IPS-20b (cell line): ENCODE measurements at regions not wholly inside any gene's neighbourhood (a gene's known extent, or its start where the extent isn't known, plus 50 kb on each side); places are given as distances from the start of the nearest gene placed in this dataset.
A peak's percentile ranks its signal among the peaks of the same experiment; 100 is the strongest.

Experiments used
- H3K27ac ChIP-seq: one replicate; pipeline ENCODE4 v1.5.1; 2013; ENCODE audit warnings: low read length
- H3K27me3 ChIP-seq: 2 replicates; pipeline ENCODE4 v1.6.1; 2013; ENCODE audit warnings: mild to moderate bottlenecking, low read length, inconsistent platforms; ENCODE audit not compliant: insufficient read depth
- H3K36me3 ChIP-seq: 2 replicates; pipeline ENCODE4 v1.6.1; 2013; ENCODE audit warnings: low read depth, mild to moderate bottlenecking, inconsistent platforms, low read length, moderate library complexity; ENCODE audit not compliant: insufficient read depth
- H3K4me1 ChIP-seq: 2 replicates; pipeline ENCODE4 v1.6.1; 2013; ENCODE audit warnings: mild to moderate bottlenecking, control low read depth, inconsistent platforms, low read length, moderate library complexity; ENCODE audit not compliant: insufficient read depth
- H3K4me3 ChIP-seq: 2 replicates; pipeline ENCODE4 v1.5.1; 2013; ENCODE audit warnings: mild to moderate bottlenecking, low read length, inconsistent platforms
- H3K9ac ChIP-seq: 2 replicates; pipeline ENCODE4 v1.6.1; 2013; ENCODE audit warnings: low read depth, mild to moderate bottlenecking, inconsistent platforms, low read length, moderate library complexity
- H3K9me3 ChIP-seq: 2 replicates; pipeline ENCODE4 v1.6.1; 2013; ENCODE audit warnings: mild to moderate bottlenecking, low read depth, low read length, inconsistent platforms; ENCODE audit not compliant: insufficient read depth

DNA sequence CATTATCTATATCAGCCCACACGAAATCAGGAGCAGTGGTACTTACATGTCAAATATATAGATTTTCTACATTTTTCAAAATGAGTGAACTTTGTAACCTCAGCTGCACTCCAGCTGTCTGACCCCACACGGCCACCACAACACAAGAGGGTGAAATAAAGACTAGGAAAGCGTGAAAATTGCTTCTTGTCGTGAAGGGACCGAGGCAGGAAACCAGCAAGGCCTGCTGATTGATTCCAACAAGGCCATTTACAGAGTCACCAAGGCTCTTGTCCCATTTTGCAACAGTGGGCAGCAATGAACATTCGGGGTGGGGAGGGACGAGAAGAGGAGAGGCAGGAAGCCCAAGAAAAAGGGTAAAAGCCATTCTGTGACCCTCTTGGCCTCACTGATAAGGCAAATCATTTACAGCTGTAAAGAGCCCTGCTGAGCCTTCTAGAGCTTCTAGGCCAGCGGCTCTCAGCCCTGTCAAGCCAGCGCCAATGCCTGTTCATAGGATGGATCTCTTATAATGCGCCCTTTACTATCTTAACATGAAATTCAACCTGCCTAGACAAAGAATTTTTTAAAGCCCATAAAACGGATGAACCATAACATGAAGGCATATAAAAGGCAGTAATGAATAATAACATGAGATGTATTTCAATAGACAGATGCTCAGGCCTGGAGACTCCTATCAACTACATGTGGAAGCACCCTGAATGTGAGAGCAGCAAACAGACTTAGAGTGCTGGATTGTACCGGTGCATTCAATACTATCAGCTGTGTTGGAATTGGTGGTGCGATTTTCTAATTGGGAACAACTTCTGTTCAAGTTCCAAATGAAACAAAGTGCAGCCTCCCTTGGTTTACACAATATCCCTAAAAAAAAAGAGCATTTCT lies 269.0 kb downstream of the CDCA7 start:
- no peak overlapping the region for H3K27ac ChIP-seq
- peaks cover 8% of the 10 kb centered on the region; the same call in 1 of the 2 replicates for H3K4me1 ChIP-seq
- H3K27me3 ChIP-seq: no peaks in the 10 kb centered on the region
- H3K36me3 ChIP-seq: no peaks in the 10 kb centered on the region
- no peak overlapping the region for H3K9ac ChIP-seq
- 0 out of 2 replicates have a peak overlapping the region, but pooled peaks have one; percentile 3 for H3K4me3 ChIP-seq
- H3K9me3 ChIP-seq: no peaks in the 10 kb centered on the region

DNA sequence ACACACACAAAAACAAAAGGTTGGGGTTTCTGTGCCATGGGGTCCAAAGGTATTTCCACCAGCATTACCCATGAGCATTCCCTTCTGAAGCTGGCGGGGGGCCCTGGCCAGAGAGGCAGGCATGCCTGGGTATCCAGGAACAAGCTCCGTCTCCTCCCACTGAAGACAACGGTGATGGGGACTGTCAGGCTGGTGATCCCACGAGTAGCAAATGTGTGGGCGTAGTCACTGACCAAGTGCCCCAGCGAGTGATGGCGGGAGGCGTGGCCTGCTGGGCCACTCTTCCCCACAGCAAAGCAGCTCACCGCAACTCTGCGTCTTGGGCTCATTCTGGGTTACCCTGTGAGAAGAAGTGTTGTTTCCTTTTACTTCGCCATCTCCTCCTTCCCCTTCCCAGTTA lies 270.6 kb downstream of the CDCA7 start:
- Histone ChIP-seq H3K9me3 (no peaks in the 10 kb centered on the region), H3K9ac (no peak overlapping the region), H3K27me3 (no peaks in the 10 kb centered on the region), H3K36me3 (no peaks in the 10 kb centered on the region), H3K4me1 (peaks cover 8% of the 10 kb centered on the region; the same call in 1 of the 2 replicates), H3K27ac (no peak overlapping the region), H3K4me3 (no peak overlapping the region)

DNA sequence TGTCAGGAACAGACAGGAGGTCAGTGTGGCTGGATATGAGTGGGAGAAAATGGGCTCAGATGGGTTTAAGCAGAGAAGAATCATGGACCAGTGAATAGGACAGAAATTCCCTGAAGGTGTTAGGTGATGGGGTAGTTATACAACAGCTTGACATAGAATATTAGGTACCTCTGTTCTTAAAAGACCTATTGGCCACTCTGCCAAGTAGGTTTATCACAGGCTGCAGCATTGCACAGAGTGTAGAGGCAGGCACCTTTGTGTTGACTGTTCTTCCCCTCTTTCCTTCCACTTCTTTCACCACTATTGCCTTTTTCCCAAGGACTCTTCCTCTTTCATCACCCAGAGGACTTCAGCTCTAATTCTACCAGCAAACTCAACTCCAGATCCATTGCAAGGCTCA lies 274.4 kb downstream of the CDCA7 start:
- H3K4me3 ChIP-seq: no peak overlapping the region
- no peak overlapping the region for H3K27ac ChIP-seq
- H3K4me1 ChIP-seq: no peaks in the 10 kb centered on the region
- no peaks in the 10 kb centered on the region for H3K27me3 ChIP-seq
- no peaks in the 10 kb centered on the region for H3K9me3 ChIP-seq
- no peaks in the 10 kb centered on the region for H3K36me3 ChIP-seq
- no peak overlapping the region for H3K9ac ChIP-seq

DNA sequence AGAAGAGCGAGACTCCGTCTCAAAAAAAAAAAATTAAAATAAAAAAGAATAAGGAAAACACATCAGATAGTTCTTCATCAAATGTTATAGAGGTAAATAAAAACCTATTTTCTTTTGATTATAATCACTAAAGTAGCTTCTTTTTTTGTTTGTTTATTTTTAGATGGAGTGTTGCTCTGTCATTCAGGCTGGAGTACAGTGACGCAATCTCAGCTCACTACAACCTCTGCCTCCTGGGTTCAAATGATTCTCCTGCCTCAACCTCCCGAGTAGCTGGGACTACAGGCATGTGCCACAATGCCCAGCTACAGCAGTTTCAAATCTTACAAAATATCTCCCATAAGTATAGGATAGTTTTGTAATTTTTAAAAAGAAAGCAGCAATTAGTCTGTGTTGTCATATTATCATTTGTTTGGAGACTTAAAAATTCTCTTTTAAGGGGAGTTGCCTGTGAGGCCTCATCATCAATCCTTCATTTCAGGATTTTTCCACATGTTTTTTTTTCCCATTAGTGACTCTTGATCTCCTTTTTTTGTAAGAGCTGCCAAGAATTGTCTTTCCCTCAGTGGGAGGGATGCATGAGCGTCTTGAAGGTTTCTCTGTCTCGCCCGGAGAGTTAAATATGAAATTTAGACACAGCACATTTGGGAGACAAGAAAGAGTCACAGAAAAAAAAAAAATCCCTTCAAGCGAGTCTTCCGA lies 275.9 kb downstream of the CDCA7 start:
- no peaks in the 10 kb centered on the region for H3K9me3 ChIP-seq

DNA sequence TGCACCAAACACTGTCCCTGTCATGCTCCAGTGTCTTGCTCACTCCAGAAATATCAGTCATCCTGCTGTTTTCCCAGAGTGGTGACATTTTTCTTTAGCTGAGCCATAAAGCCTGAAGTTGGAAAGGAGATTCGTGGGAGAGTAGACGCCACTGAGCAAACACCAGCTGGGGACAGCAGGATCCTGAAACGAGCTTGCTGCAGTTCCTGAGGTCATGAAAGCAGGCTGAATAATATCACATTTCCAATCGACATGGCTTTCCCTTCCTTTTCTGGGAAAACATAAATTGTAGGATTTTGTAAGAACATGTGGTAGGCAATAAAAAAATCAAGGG lies 276.4 kb downstream of the CDCA7 start:
- Histone ChIP-seq H3K9ac (no peak overlapping the region), H3K4me3 (no peak overlapping the region), H3K27ac (no peak overlapping the region), H3K27me3 (no peaks in the 10 kb centered on the region), H3K9me3 (no peaks in the 10 kb centered on the region), H3K4me1 (no peaks in the 10 kb centered on the region), H3K36me3 (no peaks in the 10 kb centered on the region)

More for the DNA sequence above, 275.9 kb downstream of the CDCA7 start:
- no peaks in the 10 kb centered on the region for H3K4me1 ChIP-seq
- H3K9ac ChIP-seq: no peak overlapping the region
- H3K4me3 ChIP-seq: no peak overlapping the region
- H3K36me3 ChIP-seq: no peaks in the 10 kb centered on the region
- no peak overlapping the region for H3K27ac ChIP-seq
- H3K27me3 ChIP-seq: no peaks in the 10 kb centered on the region

DNA sequence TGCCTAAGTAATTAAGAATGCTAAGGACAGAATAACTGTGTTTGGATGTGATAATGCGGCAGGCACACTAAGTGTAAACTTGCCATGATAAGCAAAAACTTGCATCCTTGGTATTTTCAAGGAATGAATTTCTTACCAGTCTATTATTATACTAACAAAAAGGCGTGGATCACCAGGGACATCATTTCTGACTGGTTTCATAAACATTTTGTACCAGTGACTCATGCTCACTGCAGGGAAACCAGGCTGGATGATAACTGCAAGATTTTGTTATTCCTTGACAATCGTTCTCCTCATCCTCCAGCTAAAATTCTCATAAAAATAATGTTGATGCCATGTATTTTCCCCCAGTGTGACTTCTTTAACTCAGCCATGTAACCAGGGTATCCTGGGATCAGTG lies 289.5 kb downstream of the CDCA7 start:
- Histone ChIP-seq H3K9ac (no peak overlapping the region), H3K27ac (no peak overlapping the region), H3K4me3 (no peak overlapping the region), H3K4me1 (no peaks in the 10 kb centered on the region; the same call in 1 of the 2 replicates), H3K27me3 (no peaks in the 10 kb centered on the region), H3K36me3 (no peaks in the 10 kb centered on the region), H3K9me3 (no peaks in the 10 kb centered on the region)

DNA sequence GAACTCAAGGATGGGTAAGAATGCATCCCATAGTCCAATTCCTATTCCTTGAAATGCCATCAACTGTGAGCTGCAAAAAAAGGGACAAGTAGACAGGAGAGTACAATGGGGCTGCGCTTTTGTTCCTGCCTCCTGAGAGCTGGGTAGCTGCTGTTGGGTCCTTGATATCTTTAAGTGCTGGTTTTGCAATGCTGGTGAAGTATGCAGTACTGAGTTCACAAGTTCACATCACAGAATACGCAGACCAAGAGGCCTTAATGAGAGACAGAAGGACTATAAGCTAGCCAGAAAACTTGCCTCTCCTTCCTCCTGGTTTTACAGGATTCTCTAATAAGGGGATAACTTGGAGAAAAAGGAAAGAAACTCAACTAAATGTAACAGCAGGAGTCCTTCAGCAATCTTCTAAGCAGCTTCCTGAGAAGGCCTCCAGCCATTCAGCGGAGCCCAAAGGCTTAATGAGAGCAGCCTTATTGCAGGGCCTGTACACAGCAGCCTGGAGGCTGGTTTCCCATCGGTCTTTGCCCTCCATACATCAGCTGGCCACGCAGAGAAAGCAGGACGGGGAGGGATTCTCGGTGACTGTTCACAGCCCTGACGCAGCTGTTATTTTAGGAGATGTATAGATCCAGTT lies 293.1 kb downstream of the CDCA7 start:
- Histone ChIP-seq H3K9me3 (no peaks in the 10 kb centered on the region), H3K4me1 (peaks cover under 1% of the 10 kb centered on the region), H3K9ac (no peak overlapping the region), H3K27me3 (no peaks in the 10 kb centered on the region), H3K36me3 (no peaks in the 10 kb centered on the region), H3K4me3 (no peak overlapping the region), H3K27ac (no peak overlapping the region)

DNA sequence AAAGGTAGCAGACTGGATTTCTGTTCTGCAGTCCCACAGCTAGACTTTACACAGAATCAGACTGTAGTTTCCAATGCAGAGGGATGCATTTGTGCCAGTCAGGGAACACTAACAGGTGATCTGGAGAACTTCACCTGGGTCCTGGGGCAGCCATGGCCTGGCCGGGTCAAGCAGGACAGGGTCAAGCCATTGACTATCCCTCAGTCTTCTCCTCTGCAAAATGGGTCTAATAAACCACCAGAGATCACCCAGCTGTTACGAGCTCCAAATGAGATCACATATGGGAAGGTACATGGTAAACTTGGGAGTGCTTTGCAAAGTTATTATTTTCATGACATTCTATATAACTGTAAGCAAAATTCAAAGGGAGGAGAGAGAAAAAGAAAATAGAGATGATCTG lies 294.1 kb downstream of the CDCA7 start:
- H3K9me3 ChIP-seq: no peaks in the 10 kb centered on the region
- no peak overlapping the region for H3K27ac ChIP-seq
- no peak overlapping the region for H3K9ac ChIP-seq
- no peak overlapping the region for H3K4me3 ChIP-seq
- no peaks in the 10 kb centered on the region for H3K36me3 ChIP-seq
- peaks cover 8% of the 10 kb centered on the region for H3K4me1 ChIP-seq
- H3K27me3 ChIP-seq: no peaks in the 10 kb centered on the region

DNA sequence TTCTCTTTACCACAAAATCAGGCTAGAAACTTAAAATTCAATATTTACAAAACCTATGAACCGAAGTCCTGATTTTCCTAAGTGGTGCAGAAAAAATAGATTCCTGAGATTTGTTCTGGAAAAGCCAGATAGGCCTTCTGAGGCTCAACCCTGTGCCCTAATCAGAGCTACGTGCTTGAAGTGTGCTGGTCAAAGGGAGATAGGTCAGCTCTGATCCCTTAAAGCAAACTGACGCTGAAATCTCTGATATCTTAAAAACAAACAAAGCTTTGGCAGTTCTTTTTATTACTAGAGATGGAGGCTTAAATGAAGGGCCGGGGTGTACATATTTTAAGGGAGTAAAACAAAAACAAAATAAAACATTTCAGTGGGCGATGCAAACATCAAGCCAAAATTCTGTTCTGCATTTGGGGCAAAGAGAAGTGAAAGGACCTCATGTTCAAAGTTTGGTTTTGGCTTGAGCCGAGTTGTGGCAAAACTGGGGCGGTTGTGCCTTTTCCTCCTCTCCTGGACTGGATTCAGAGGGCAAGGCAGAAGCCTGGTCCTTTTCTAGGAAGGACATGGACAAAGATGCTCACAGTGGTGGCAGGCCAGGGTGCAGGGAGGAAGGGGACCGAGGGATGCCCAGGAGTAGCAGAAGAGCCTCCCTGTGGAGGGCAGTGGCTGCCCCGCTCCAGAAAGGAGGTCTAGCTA lies 295.0 kb downstream of the CDCA7 start:
- Histone ChIP-seq H3K4me1 (peaks cover 8% of the 10 kb centered on the region), H3K36me3 (no peaks in the 10 kb centered on the region), H3K9me3 (no peaks in the 10 kb centered on the region), H3K27me3 (no peaks in the 10 kb centered on the region), H3K27ac (no peak overlapping the region), H3K9ac (no peak overlapping the region), H3K4me3 (no peak overlapping the region)

DNA sequence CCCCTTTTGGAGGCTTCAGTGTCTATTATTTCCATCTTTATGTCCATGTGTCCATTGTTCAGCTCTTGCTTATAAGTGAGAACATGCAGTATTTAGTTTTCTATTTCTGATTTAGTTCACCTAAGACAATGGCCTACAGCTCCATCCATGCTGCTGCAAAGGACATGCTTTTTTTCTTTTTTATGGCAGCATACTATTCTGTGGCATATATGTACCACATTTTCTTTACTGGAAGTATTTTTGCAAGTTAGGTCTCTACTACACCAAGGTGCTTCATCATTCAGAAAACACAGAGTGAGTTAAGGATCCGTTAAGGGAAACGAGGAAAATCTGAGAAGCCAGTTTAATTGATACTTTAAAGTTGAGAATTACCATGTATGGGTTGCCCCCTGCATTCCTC lies 297.2 kb downstream of the CDCA7 start:
- no peaks in the 10 kb centered on the region for H3K36me3 ChIP-seq
- H3K4me3 ChIP-seq: no peak overlapping the region
- H3K9me3 ChIP-seq: no peaks in the 10 kb centered on the region
- H3K27ac ChIP-seq: no peak overlapping the region
- H3K4me1 ChIP-seq: peaks cover 8% of the 10 kb centered on the region
- H3K27me3 ChIP-seq: no peaks in the 10 kb centered on the region
- no peak overlapping the region for H3K9ac ChIP-seq

DNA sequence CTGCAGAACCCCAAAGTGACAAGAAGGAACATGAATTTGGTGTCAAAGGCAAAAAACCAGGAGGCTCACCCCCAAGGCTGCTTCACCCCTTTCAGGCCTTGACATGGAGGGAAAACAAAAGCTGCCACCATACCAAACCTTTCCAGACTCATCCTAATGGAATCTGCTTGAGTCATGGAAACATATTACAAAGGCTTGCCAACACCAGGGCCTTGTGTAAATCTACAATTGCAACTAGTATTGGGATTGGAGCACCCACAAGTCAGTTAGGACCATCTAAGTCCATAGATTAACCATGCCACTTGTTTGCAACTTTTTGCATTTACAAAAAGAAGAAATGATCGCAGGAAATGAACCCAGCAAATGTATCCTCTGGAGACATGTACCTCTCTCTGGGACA lies 297.6 kb downstream of the CDCA7 start:
- Histone ChIP-seq H3K4me3 (no peak overlapping the region), H3K27ac (no peak overlapping the region), H3K9ac (no peak overlapping the region)

More for the DNA sequence above, 297.6 kb downstream of the CDCA7 start:
- Histone ChIP-seq H3K27me3 (no peaks in the 10 kb centered on the region), H3K36me3 (no peaks in the 10 kb centered on the region), H3K4me1 (peaks cover 8% of the 10 kb centered on the region), H3K9me3 (no peaks in the 10 kb centered on the region)
